ES-I3 (cell line): ENCODE measurements at regions not wholly inside any gene's neighbourhood (a gene's known extent, or its start where the extent isn't known, plus 50 kb on each side); places are given as distances from the start of the nearest gene placed in this dataset.

Experiments used
- H3K36me3 ChIP-seq: 2 replicates; pipeline ENCODE4 v1.6.1; 2013; ENCODE audit warnings: mild to moderate bottlenecking, low read length, control low read depth, moderate library complexity; ENCODE audit not compliant: insufficient read depth
- H3K4me1 ChIP-seq: 2 replicates; pipeline ENCODE4 v1.6.1; 2013; ENCODE audit warnings: mild to moderate bottlenecking, control low read depth, low read length; ENCODE audit not compliant: insufficient read depth
- H3K9ac ChIP-seq: 2 replicates; pipeline ENCODE4 v1.6.1; 2013; ENCODE audit warnings: low read depth, mild to moderate bottlenecking, low read length, moderate library complexity
- H3K9me3 ChIP-seq: 2 replicates; pipeline ENCODE4 v1.6.1; 2013; ENCODE audit warnings: mild to moderate bottlenecking, low read length, moderate library complexity; ENCODE audit not compliant: control insufficient read depth, insufficient read depth

- Histone ChIP-seq H3K9ac (no peak overlapping the region), H3K4me1 (no peaks in the 10 kb centered on the region), H3K9me3 (no peaks in the 10 kb centered on the region), H3K36me3 (no peaks in the 10 kb centered on the region)
Observed at GRCh38 chr1:227465256-227465655, 98.1 kb upstream of the ZNF678 start.

- H3K36me3 ChIP-seq: no peaks in the 10 kb centered on the region
- H3K4me1 ChIP-seq: no peaks in the 10 kb centered on the region
- H3K9ac ChIP-seq: no peak overlapping the region
- no peaks in the 10 kb centered on the region for H3K9me3 ChIP-seq
Observed at GRCh38 chr1:227459977-227460376, 103.4 kb upstream of the ZNF678 start.

GRCh38 chr1:227459326-227459841 lies 104.0 kb upstream of the ZNF678 start:
- no peak overlapping the region for H3K9ac ChIP-seq
- H3K4me1 ChIP-seq: 0 out of 2 replicates have a peak, but pooled peaks cover under 1% of the 10 kb centered on the region
- no peaks in the 10 kb centered on the region for H3K36me3 ChIP-seq
- H3K9me3 ChIP-seq: no peaks in the 10 kb centered on the region

GRCh38 chr1:227454686-227455085 lies 108.7 kb upstream of the ZNF678 start:
- Histone ChIP-seq H3K9me3 (no peaks in the 10 kb centered on the region), H3K9ac (no peak overlapping the region), H3K4me1 (0 out of 2 replicates have a peak, but pooled peaks cover 3% of the 10 kb centered on the region), H3K36me3 (no peaks in the 10 kb centered on the region)

- Histone ChIP-seq H3K4me1 (0 out of 2 replicates have a peak, but pooled peaks cover 3% of the 10 kb centered on the region), H3K9me3 (no peaks in the 10 kb centered on the region), H3K36me3 (no peaks in the 10 kb centered on the region), H3K9ac (no peak overlapping the region)
Observed at GRCh38 chr1:227453631-227454355, 109.6 kb upstream of the ZNF678 start.

- H3K36me3 ChIP-seq: no peaks in the 10 kb centered on the region
- no peaks in the 10 kb centered on the region for H3K9me3 ChIP-seq
- H3K9ac ChIP-seq: no peak overlapping the region
- 0 out of 2 replicates have a peak, but pooled peaks cover 3% of the 10 kb centered on the region for H3K4me1 ChIP-seq
Observed at GRCh38 chr1:227451954-227452353, 111.4 kb upstream of the ZNF678 start.

GRCh38 chr1:227451057-227451456 lies 112.3 kb upstream of the ZNF678 start:
- Histone ChIP-seq H3K9ac (no peak overlapping the region), H3K36me3 (no peaks in the 10 kb centered on the region), H3K9me3 (no peaks in the 10 kb centered on the region), H3K4me1 (0 out of 2 replicates have a peak, but pooled peaks cover 3% of the 10 kb centered on the region)

- H3K9ac ChIP-seq: no peak overlapping the region
- H3K9me3 ChIP-seq: peaks cover 3% of the 10 kb centered on the region; the same call in 1 of the 2 replicates
- H3K36me3 ChIP-seq: no peaks in the 10 kb centered on the region
- H3K4me1 ChIP-seq: 0 out of 2 replicates have a peak, but pooled peaks cover 3% of the 10 kb centered on the region
Observed at GRCh38 chr1:227450489-227450888, 112.9 kb upstream of the ZNF678 start.

GRCh38 chr1:227449741-227450441 lies 113.5 kb upstream of the ZNF678 start:
- H3K4me1 ChIP-seq: 0 out of 2 replicates have a peak, but pooled peaks cover 3% of the 10 kb centered on the region
- H3K9ac ChIP-seq: no peak overlapping the region
- no peaks in the 10 kb centered on the region for H3K36me3 ChIP-seq
- H3K9me3 ChIP-seq: peaks cover 3% of the 10 kb centered on the region; the same call in 1 of the 2 replicates

GRCh38 chr1:227449051-227449450 lies 114.3 kb upstream of the ZNF678 start:
- H3K36me3 ChIP-seq: no peaks in the 10 kb centered on the region
- no peak overlapping the region for H3K9ac ChIP-seq
- no peaks in the 10 kb centered on the region for H3K4me1 ChIP-seq
- H3K9me3 ChIP-seq: peaks cover 3% of the 10 kb centered on the region; the same call in 1 of the 2 replicates

GRCh38 chr1:227447531-227447990 lies 115.8 kb upstream of the ZNF678 start:
- H3K4me1 ChIP-seq: no peaks in the 10 kb centered on the region
- H3K9me3 ChIP-seq: peaks cover 3% of the 10 kb centered on the region; the same call in 1 of the 2 replicates
- H3K9ac ChIP-seq: no peak overlapping the region
- H3K36me3 ChIP-seq: no peaks in the 10 kb centered on the region

GRCh38 chr1:227445746-227446145 lies 117.6 kb upstream of the ZNF678 start:
- Histone ChIP-seq H3K9me3 (peaks cover 3% of the 10 kb centered on the region; the same call in 1 of the 2 replicates), H3K36me3 (no peaks in the 10 kb centered on the region), H3K9ac (no peak overlapping the region), H3K4me1 (peaks cover 4% of the 10 kb centered on the region; the same call in 1 of the 2 replicates)

- H3K36me3 ChIP-seq: no peaks in the 10 kb centered on the region
- peaks cover 5% of the 10 kb centered on the region; the same call in 1 of the 2 replicates for H3K4me1 ChIP-seq
Observed at GRCh38 chr1:227445092-227445674, 118.2 kb upstream of the ZNF678 start.

GRCh38 chr1:227440182-227440581 lies 121.9 kb upstream of the CDC42BPA start:
- Histone ChIP-seq H3K36me3 (no peaks in the 10 kb centered on the region), H3K9ac (no peak overlapping the region), H3K4me1 (peaks cover 10% of the 10 kb centered on the region; the same call in 1 of the 2 replicates), H3K9me3 (no peaks in the 10 kb centered on the region)

More at GRCh38 chr1:227445092-227445674, 118.2 kb upstream of the ZNF678 start:
- Histone ChIP-seq H3K9ac (no peak overlapping the region), H3K9me3 (peaks cover 3% of the 10 kb centered on the region; the same call in 1 of the 2 replicates)
